PFSK-1 (cell line): ENCODE measurements at regions not wholly inside any gene's neighbourhood (a gene's known extent, or its start where the extent isn't known, plus 50 kb on each side); places are given as distances from the start of the nearest gene placed in this dataset.

ENCODE experiments used
- FOXP2 ChIP-seq: optimal IDR thresholded peaks from 2 replicates; pipeline ENCODE3; 2011; ENCODE audit warnings: borderline replicate concordance, control low read depth, inconsistent platforms; ENCODE audit not compliant: insufficient read depth; ENCODE audit errors: extremely low read length, extremely low read depth
- POLR2AphosphoS5 ChIP-seq: IDR thresholded peaks from 2 replicates; pipeline ENCODE4 v1.6.1; 2012; ENCODE audit warnings: low read depth, mild to moderate bottlenecking, control low read depth, low read length, moderate library complexity
- SIN3A ChIP-seq: IDR thresholded peaks from 2 replicates; pipeline ENCODE4 v1.6.1; 2012; ENCODE audit warnings: mild to moderate bottlenecking, low read length, moderate library complexity, borderline replicate concordance; ENCODE audit not compliant: insufficient read depth
- TAF1 ChIP-seq: IDR thresholded peaks from 2 replicates; pipeline ENCODE4 v1.6.1; 2012; ENCODE audit warnings: low read length, control low read depth, borderline replicate concordance; ENCODE audit not compliant: insufficient read depth
- TF ChIP-seq, protein P1 (sequence below), 2 experiments: IDR thresholded peaks; 2 replicates each; pipeline versions ENCODE4 v1.6.1 to v1.8.0; 2011 to 2012; ENCODE audit warnings: low read depth in 2 of 2, low read length in 2 of 2, control low read depth in 1 of 2, inconsistent platforms in 1 of 2, mild to moderate bottlenecking in 1 of 2, moderate library complexity in 1 of 2; ENCODE audit not compliant: insufficient read depth in 1 of 2

DNA sequence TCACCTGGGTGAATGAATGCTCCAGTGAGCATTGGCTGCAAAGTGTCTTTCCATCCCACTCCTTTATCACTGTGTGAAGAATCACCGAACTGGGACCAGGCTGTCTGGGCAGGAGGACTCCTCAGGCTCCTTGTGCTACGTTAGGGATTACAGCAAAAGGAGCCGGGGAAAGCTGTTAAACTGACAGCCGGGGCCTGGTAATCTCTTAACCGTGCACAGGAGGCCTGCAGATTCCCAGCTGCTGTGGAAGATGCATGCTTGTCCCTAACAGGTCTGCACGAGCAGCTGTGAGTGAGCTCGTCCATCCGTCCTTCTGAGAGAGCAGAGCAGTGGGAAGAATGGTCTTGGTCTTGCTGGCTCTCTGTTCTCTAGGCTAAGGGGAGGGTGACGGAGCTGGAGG, 231.5 kb downstream of the AACS start:
- TF ChIP-seq SIN3A = no peak
- TF ChIP-seq TAF1 = no peak
- TF ChIP-seq POLR2AphosphoS5 = no peak
- TF ChIP-seq, protein P1, sequence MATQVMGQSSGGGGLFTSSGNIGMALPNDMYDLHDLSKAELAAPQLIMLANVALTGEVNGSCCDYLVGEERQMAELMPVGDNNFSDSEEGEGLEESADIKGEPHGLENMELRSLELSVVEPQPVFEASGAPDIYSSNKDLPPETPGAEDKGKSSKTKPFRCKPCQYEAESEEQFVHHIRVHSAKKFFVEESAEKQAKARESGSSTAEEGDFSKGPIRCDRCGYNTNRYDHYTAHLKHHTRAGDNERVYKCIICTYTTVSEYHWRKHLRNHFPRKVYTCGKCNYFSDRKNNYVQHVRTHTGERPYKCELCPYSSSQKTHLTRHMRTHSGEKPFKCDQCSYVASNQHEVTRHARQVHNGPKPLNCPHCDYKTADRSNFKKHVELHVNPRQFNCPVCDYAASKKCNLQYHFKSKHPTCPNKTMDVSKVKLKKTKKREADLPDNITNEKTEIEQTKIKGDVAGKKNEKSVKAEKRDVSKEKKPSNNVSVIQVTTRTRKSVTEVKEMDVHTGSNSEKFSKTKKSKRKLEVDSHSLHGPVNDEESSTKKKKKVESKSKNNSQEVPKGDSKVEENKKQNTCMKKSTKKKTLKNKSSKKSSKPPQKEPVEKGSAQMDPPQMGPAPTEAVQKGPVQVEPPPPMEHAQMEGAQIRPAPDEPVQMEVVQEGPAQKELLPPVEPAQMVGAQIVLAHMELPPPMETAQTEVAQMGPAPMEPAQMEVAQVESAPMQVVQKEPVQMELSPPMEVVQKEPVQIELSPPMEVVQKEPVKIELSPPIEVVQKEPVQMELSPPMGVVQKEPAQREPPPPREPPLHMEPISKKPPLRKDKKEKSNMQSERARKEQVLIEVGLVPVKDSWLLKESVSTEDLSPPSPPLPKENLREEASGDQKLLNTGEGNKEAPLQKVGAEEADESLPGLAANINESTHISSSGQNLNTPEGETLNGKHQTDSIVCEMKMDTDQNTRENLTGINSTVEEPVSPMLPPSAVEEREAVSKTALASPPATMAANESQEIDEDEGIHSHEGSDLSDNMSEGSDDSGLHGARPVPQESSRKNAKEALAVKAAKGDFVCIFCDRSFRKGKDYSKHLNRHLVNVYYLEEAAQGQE (IDR thresholded peaks at IDR 0.05; ENCODE audit: insufficient read depth in 1 of 2, low read depth in 2 of 2, low read length in 2 of 2) = no peak
- TF ChIP-seq FOXP2 = no peak

DNA sequence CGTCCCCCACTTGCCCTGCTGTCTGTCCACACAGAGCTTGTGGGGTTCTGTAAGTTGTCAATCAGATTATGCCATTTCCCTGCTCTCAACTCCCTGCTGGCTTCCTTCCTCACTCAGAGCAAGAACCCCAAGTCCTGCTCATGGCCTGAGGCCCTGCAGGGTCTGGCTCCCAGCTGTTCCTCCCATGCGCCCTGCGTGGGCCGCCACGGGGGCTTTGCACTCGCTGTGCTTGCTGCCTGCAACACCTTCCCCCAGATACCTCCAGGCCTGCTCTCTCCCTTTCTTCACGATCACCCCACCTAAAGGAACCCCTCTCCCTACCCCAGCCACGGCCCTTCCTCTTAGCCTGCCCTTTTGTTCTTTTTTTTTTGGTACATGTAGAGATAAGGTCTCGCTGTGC, 234.6 kb downstream of the AACS start:
- TF ChIP-seq FOXP2 (no peak), SIN3A (no peak), TAF1 (no peak), POLR2AphosphoS5 (no peak)
- TF ChIP-seq, protein P1 (IDR thresholded peaks at IDR 0.05; ENCODE audit: insufficient read depth in 1 of 2, low read depth in 2 of 2, low read length in 2 of 2) = no peak

DNA sequence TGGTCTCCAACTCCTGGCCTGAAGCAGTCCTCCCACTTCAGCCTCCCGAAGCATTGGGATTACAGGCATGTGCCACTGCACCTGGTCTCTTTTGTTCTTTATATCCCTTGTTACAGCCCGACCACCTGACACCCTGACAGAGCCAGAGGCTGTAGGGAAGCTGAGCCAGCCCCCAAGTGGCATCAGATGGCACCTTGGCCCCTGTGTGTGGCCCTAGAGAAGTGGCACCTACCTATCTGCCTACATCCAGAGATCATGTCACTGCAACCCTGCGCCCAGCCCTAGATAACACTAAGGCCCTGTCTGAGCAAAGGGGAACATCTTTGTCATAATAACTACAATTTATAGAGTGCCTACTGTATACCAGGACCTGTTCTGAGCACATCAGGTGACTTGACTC, 235.0 kb downstream of the AACS start:
- TF ChIP-seq FOXP2 = no peak
- TF ChIP-seq TAF1 = no peak
- TF ChIP-seq, protein P1 (IDR thresholded peaks at IDR 0.05; ENCODE audit: insufficient read depth in 1 of 2, low read depth in 2 of 2, low read length in 2 of 2) = no peak
- no peak for TF ChIP-seq POLR2AphosphoS5
- TF ChIP-seq SIN3A = no peak

DNA sequence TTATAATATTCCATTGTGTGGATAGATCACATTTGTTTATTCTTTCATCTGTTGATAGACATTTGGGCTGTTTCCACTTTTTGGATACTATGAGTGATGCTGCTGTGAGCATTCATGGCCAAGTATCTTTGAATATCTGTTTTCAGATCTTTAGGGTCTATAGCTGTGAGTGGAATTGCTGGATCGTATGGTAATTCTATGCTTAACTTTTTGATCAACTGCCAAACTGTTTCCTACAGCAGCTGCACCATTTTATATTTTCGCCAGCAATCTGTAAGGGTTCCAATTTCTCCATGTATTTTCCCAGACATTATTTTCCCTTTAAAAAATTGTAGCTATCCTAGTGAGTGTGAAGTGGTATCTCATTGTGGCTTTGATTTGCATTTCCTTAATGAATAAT, 238.1 kb downstream of the AACS start:
- no peak for TF ChIP-seq FOXP2
- TF ChIP-seq SIN3A = no peak
- no peak for TF ChIP-seq POLR2AphosphoS5
- TF ChIP-seq, protein P1 (IDR thresholded peaks at IDR 0.05; ENCODE audit: insufficient read depth in 1 of 2, low read depth in 2 of 2, low read length in 2 of 2) = no peak
- no peak for TF ChIP-seq TAF1

DNA sequence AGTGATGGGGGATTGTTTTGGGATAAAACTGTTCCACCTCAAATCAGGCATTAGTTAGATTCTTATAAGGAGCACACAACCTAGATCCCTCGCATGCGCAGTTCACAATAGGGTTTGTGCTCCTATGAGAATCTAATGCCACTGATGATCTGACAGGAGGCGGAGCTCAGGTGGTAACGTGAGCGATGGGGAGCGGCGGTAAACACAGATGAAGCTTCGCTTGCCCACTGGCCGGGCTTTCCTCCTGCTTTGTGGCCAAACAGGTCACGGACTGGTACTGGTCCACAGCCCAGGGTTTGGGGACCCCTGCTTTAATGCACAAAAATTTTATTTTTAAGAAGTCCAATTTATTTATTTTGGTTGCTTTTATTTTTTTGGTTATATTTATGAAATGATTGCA, 238.8 kb downstream of the AACS start:
- TF ChIP-seq POLR2AphosphoS5 = no peak
- no peak for TF ChIP-seq SIN3A
- TF ChIP-seq, protein P1 (IDR thresholded peaks at IDR 0.05; ENCODE audit: insufficient read depth in 1 of 2, low read depth in 2 of 2, low read length in 2 of 2) = no peak
